ENCODE measurements at regions not wholly inside any gene's neighbourhood (a gene's known extent, or its start where the extent isn't known, plus 50 kb on each side); places are given as distances from the start of the nearest gene placed in this dataset.

DNA sequence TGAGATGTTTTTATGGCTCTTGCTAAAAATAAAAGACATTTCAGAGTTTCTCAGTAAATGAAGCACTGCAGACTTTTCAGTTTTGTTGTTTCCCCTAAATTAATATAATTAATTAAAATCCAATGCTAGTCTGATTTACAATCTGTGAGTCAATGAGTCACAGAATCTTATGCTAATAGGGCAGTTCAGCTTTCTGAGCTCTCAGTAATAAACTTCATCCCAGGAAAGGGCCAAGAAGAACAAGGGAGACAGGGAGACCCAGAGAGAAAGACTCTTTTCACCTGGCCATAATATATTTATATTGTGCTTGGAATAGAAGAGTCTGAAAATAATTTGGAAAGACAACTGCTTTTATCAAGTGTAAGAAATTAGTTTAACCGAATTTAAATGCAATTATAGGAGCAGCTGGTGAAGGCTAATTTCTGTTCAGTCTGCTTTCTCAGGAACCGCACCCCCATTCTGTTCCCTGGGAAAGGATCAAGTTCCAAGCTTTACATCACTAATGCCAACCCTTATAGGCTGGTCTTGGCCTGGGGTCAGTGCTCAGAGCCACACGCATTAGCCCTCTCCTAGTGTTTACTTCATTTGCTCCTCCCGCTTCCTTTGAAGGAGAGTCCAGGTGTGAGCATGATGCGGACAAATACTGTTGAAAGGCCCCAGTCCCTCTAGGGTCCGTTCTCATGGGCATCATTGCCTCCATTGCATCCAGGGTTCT lies 145.6 kb downstream of the ZBTB18 start:
- DNase-seq (ENCODE audit: low spot score): no peak

DNA sequence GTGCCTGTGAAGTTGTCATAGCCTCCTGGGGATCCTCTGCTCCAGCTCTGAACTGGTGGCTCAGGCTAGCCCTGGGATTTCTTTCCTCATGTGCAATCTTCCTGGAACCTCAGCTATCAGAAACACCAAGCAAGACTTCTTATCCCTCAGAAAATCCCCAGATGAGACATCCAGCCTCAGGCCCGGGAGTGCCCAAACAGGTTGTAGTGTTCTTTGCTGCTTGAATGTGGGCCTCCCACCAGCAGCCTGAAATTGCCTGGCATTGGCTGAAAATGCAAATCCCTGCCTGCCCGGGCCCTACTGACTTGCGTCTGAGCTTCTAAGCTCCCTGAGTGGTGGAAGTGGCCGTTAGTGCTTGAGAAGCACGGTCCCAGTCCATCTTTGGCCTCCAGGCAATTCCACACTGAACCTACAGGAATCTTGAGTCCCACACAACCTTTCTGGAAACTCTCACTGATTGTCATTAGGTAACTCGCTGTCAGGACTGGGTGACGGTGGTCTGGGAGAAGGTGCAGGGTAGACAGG lies 146.8 kb downstream of the ZBTB18 start:
- DNase-seq (ENCODE audit: low spot score): no peak

DNA sequence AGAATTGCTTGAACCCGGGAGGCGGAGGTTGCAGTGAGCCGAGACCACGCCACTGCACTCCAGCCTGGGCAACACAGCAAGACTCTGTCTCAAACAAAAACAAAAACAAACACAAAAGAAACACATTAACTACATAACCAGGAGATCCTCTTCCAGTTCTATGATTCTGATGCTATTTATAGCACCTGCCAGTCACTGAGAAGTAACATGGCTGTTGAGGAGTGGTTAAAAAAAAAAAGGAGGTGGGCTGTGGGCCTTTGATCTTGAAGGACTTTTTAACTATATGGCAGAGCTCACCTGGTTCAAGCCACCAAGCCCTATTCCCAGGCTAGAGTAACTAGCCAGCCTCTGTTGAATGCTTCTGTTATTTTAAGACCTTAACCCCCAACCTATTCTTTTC lies 148.8 kb downstream of the ZBTB18 start:
- DNase-seq (ENCODE audit: low spot score): no peak

DNA sequence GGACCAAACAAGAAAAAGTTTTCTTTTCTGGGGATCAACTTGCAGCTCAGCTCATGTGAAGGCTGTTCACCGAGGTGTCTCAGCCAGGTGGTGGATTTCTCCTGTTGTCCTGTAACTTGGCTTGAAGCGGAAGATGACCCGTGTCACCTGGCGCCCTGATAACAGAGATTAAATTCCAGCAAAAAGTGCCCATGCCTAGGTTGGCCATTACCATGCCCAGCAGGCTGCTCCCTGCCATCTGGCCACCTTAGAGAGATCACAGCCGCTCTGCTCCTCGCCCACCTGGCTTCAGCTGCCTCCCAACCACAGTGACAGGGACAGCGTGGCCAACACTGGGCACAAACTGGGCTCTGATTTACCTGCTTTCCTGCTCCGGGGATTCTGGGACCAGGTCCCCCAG lies 149.5 kb downstream of the ZBTB18 start:
- no peak for DNase-seq (ENCODE audit: low spot score)

DNA sequence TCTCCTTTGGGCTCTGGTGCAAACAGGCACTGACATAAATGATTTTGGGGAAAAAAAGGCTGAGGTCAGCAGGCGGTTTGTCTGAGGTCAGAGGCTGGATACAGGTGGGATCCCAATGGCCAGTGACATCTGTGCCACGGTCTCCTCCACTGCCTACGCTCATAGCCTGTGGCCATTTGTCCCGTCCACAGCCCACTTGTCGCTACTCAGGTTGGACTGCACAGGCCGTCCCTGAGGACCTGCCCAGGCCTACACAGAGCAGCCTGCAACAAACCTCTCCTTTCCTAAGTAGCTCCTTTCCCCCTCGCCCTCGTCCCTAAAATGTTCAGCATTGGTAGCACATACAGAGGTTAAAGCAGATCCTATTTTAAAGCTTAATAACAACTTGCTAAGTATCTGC lies 150.7 kb downstream of the ZBTB18 start:
- DNase-seq (ENCODE audit: low spot score): no peak

DNA sequence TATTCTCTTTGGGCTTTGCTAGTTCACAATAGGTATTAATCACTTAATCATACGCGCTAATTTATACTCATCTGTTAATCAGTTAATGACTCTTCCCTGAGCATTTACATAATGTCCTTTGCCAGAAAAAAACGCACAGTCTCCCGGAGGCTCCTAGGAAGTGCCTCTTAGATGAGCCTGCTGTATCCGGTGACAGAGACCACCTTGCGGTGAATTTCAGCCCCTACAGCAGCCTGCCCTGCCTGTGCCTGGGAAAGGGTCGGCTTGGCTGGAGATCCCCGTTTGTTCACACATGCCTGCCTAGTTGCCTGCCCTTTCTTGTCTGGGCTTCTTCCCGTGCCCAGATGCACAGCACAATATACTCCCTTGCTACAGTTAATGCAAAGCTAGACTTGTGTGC lies 152.9 kb downstream of the ZBTB18 start:
- no peak for DNase-seq (ENCODE audit: low spot score)

DNA sequence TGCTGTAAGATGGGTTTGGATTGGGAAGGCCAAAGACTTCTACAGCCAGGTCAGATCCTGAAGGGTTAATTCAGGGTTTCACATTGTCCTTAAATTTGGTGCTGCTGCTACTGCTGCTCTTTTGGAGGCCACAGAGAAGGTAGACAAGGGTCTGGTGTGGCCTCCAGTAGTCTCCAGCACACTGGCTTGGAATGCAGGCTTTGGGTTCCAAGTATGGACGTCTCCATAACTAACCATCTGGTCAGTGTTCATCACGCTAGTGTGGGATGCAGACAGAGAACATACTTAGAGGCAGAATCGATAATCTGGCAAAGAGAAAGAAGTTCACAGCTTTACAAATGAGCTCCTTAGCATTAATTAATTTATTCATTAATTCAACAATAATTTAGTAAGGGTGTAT lies 154.1 kb downstream of the ZBTB18 start:
- no peak for DNase-seq (ENCODE audit: low spot score)

DNA sequence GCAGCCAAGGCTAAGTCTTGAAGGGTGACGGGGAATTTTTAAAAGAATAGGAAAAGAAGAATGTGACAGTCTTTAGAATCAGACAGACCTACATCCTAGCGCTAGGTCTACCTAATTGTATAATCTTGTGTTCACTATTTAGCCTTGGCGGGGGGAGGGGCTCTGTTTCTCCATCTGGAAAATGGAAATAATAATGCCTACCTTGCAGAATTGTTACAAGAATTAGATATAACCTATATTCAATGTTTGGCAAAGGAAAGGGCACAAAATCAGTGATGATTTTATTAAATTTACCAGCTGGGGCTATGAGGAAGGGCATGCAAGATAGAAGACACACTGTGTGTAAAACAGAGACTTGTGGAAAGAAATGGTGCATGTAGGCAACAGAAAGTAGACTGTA lies 154.8 kb downstream of the ZBTB18 start:
- DNase-seq (ENCODE audit: low spot score): no peak

DNA sequence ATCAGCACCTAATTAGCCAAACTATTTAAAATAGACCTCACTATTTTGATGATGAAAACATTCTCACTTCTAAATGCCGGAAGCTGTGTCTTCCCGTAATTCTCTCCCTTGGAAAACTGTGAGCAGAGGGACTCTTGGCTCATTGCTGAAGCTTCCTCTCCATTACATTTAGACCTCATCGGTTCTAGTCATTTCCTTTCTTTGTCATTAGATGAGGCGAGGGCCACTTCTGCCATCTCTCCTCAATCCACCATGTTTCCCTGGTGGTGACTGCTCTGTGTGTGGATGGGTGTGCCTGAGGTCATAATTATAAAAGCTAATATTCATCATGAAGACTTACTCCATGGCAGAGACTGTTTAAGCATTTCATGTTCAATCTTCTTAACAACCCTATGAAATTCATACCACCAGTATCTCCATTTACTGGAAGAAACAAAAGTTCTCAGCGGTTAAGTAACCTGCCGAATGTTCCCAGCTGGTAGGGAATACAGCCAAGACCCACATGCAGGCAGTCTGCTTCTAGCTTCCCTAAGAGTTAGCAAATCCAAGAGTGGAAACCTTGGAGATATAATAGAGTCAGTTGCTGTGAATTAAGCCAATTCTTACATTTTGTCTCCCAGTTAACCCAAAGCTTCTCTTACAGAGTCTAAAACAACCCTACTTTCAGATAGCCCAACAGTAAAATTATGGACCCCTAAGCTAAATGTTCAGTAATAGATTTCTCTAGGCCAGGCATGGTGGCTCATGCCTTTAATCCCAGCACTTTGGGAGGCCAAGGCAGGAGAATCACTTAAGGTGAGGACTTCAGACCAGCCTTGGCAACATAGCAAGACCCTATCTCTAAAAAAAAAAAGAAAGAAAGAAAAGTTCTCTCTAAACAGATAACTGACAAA lies 156.2 kb downstream of the ZBTB18 start:
- DNase-seq (ENCODE audit: low spot score): no peak

DNA sequence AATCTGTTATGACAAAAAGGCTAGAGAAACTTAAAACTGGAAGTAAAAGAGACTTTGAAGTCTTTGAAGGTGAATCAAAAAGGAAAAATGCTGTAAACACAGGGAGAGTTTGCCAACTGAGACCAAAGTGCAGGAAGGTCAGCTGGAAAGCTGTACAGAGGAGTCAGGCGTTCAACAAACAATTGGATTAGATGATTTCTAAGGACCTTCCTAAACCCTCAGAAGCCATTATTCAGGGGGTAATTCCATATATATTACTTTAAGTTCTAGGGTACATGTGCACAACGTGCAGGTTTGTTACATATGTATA lies 156.8 kb downstream of the ZBTB18 start:
- DNase-seq (ENCODE audit: low spot score): no peak

DNA sequence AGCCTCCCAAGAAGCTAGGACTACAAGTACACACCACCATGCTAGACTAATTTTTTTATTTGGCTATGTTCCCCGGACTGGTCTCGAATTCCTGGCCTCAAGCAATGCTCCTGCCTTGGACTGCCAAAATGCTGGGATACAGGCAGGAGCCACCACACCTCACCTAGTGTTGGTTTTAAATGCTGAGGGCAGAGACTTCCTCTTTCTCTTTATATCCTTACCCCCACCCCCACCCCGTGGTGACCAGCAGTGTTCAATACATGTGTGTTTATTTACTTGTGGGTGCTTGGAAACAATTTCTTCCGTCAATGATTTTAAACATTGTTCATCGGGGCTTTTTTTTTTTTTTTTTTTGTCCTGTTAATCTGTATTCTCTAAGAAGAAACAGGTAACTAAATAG lies 158.9 kb downstream of the ZBTB18 start:
- no peak for DNase-seq (ENCODE audit: low spot score)

DNA sequence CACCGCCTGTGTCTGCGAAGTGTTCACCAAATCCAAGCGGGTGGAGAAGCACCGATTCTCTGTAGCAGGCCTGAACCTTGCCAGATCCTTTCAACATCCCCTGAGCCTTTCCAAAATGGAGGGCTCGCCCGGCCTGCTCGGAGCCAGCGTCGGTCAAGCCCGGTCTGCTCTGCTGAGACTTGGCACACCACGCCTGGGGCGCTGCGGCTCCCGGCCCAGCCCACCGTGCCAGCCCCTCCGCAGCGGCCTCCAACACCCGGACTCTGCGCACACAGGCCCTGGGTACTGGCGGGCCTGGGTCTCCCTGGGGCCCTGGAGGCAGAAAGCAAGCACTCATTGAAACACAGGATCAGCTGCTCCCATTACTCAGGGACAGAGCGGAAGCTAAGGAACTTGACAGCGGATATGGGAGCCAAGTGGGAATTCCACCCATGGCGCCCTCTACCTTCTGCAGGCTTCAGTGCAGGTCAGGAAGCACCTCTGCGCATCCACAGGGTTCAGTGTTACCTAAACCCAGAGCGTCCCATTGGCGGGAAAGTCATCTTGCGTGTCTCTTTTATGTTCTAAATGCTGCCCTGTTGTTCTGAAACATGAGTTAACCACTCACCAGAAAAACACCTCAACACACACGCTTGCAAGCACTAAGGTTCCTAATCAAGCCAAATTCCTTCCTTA lies 159.9 kb downstream of the ZBTB18 start:
- no peak for DNase-seq (ENCODE audit: low spot score)

DNA sequence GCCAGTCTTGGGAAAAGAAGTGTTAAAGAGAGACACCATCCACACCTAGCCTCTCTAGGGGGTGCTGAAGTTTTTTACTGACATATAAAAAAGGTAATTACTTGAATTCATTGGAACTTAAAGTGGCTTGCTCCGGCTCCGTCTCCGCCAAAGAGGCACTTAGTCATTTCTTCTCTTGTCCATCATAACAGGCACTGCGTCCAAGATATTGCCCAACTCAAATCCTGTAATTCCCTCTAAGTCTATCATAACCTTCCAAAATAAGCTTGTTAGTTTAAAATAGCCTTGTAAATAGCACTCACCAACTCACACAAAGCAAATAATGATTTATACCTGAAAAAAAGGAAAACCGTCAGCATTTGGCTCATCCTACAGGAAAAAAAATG lies 160.5 kb downstream of the ZBTB18 start:
- DNase-seq (ENCODE audit: low spot score): no peak

DNA sequence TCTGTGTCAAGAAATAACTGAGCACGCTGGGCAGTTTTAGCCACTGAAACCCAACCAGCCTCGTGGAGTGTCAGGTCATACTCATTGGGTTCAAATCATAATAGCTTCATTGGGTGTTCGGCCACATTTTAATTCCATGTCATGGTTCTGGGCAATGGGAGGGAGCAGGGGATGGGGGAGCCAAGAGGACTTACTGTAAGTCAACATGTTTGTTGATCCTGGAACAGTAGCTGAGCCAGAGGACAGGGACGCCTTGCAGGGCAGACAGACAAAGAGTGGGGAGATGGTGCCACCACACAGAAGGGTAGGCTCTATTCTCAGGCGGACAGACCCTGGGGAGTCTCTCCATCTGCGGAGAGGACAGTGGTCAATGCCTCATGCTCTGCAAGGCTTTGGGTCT lies 161.1 kb downstream of the ZBTB18 start:
- no peak for DNase-seq (ENCODE audit: low spot score)

DNA sequence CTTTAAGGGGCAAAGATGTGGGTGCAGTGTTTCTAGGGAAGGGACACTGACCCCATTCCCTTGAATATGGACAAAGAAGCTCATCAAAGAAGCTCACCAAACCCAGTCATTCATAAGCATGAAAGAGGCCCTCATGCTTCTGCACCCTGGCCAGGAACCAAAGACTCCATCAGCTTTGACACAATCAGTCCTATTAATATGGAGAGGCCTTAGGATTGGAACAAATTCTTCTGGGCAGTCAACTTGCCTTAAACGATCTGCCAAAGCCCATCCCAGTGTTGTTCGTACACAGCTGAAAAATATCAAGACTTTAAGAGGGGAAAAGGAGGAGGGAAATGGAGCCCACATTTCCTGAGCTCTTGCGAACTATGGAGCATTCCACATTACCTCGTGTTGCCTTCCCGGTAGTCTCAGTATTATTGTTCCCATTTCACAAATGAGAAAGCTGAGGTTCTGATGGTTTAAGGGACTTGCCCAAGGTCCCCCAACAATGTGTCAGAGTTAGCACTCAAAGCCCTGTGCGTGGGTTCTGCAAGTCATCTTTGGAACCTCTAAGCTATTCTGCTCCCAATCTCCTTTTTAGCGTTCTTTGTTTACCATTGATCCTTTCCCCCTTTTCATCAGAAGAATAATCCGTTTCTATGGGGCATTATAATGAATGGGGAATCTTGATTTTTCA lies 161.9 kb downstream of the ZBTB18 start:
- no peak for DNase-seq (ENCODE audit: low spot score)

DNA sequence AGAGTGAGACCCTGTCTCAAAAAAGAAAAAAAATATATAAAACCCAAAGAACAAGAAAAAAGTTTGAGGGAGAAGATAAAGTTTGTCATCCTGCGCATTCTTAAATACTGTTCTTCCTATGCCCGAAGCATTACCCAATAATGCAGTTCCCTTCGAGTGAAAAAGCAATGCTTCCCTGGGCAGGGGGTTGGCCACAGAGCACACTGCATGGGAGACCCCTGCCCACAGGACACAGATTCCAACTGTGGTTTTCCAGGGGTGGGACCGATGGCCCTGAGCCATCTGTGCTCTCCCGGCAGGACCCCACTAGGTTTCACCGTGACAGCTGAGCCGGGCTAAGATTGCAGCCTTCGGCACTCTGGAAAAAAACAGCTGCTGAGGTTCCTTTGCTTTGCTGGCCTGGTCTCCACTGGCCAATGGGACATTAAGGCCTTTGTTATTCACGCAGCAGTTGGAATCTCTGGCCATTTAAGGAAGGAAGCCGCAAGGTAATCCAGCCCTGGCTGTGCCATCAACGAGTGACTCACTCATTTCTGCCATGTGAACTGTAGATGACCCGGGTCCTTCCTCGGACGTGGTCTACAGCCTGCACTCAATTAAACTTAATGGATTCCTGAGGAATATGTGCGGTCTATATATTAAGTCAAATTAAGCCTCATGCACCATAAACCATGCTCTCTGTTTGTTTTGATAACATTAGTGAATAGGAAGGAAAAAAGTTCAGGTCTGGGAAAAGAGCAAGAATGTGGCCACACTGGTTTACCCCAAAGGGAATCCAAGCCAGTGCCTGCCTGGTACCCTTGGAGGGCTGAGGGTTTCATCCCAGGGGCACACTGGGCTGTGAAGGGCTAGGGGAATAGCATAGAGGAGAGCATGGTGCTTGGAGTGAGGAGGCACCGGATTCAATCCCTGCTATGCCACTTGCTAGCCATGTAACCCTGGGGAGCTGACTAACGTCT lies 163.2 kb downstream of the ZBTB18 start:
- DNase-seq (ENCODE audit: low spot score): no peak

DNA sequence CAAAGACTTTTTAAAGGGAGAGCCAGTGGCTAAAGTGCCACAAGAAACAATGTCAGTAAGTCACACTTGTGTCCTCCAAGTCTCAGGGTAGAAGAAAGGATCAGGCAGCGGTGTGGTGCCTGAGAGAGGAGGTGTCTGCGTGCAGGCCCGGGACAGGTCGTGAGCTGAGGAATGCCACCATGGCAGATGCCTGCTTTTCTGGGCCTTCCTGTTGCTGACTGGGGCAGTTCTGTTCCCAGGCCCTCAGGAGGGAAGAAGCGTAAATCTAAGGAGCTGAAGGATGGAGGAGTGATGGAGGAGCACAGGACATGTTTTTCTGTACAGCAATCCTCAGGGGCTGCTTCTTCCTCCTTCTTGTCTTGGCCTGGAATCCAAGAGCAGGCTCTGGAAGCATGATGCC lies 165.8 kb downstream of the ZBTB18 start:
- DNase-seq (ENCODE audit: low spot score): no peak

DNA sequence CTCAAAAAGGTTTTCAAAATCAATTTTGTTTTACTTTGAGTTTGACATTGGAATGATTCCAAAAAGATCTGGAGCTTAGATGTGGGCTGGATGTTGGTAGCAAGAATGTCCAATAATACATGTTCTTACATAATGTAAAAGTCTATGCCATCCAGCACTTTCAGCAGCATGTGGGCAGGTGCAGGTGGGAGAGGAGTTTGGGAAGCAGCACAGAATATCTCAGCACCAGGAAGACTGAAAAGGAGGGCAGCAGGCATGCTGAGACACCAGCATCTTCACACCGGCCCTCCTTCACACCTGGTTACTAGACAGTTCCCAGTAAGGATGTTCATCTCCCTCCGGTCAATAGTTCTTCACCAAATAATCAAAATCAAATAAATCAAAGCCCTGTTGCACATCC lies 166.6 kb downstream of the ZBTB18 start:
- no peak for DNase-seq (ENCODE audit: low spot score)

DNA sequence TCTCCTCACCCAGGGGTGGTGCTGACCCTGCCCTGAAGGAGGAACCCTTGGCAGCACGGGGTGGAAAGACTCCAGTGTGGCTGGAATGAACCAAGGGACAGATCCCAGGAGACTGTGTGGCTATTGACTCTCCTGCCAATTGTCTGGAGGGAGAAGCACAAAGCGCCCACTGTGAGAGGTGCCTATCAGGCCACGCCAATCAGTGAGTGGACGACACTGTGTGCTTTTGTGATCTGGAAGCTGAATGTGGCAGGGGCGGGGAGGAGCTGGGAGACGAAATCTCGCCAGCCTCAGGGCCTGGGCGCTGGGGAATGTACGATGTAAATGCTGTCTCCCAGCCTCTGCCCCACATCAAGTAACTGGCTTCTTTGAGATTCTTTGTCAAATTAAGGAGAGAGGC lies 167.1 kb downstream of the ZBTB18 start:
- DNase-seq (ENCODE audit: low spot score): no peak

DNA sequence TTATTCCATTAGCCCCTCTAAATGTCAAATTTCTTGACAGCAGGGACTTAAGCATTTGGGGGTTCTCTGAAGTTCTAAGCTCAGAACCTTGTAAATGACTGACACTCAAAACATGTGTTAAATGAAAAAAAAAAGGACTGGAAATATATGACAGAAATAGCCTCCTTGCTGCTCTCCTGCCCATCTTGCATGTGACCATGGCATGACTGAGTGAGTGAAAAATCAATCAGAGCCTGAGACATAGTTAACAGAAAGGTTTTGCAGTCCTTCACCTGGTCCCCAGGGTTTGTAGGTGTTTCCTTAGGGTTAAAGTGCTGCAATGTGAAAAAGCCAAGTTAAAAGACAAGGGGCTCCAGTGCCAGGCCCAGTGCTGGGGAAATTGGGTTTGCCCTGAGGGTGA lies 168.1 kb downstream of the ZBTB18 start:
- DNase-seq (ENCODE audit: low spot score): no peak

DNA sequence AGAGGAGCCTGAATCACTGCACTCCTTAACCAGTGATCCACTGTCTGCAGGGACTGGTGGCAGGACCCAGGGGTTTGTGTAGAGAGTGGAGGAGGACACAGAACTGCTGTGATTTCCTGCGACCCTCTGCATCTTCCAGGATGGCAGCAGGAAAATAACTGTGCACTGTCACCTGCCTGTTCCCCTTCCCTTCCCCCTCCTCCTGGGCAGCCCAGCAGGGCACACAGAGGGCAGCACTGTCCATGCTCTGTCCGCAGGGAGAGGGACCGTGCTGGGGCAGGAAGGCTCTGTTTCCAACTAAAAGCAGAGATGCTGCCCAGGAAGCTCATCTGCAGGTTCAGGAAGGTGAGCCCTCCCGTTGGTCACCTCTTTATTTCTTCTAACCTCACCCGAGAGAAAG lies 168.7 kb downstream of the ZBTB18 start:
- DNase-seq (ENCODE audit: low spot score): no peak
